ENCODE measurements at regions not wholly inside any gene's neighbourhood (a gene's known extent, or its start where the extent isn't known, plus 50 kb on each side); places are given as distances from the start of the nearest gene placed in this dataset.
"Not testable (repeated sequence)": the region's sequence is repeated elsewhere in the genome, so short reads cannot be mapped to it uniquely, and the experiment has no call there.

DNA sequence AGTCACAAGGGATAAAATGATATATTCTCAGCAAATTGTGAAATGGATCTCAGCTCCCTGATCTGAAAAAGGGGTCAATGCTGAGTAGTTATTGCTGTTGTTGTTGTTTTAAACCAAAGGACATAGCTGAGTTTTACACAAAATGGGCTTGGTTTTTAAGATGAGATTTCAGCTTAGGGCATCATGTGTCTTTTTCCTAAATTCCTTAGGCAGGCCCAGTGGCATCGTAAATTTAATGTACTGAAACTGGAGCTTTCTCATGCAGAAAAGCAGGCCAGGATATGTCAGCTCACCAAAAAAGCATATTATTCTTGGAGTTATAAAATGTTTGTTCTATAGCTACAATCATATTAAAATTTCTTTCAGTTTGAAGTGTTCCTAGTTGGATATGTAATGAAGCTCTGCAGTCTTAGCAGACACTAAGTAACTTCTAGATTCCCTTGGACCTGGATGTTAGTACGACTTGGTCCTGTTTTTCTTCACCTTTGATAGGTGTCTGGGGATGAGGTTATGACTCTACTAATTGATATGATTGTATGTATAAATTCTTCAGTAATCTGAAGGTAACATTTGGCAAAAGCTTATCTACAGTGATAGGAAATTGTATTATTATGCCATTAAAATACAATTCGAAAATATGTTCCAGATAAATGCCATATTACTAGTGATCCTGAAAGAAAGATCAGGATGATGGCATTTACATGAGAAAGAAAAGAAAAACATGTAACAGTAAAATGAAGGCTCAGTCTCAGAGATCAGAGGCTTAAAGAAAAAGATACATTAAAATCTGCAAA lies 663.3 kb downstream of the RFPL4B start:
- WGBS, 3 donors, result 85 to 91% (median 88%) methylated on average over 3 of the region's 3 CpGs
- H3K27ac ChIP-seq (ENCODE audit: low read depth, low read length), result no peak overlapping the region

GRCh38 chr6:113011389-113011788 lies 664.3 kb downstream of the RFPL4B start:
- no peak overlapping the region for H3K27ac ChIP-seq (ENCODE audit: low read depth, low read length)
- WGBS, 3 donors, result 0% methylated on average over 1 of the region's 1 CpG

- 33 to 49% (median 46%) methylated on average over 5 of the region's 5 CpGs for WGBS, 3 donors
- H3K27ac ChIP-seq (ENCODE audit: low read depth, low read length), result no peak overlapping the region
Observed at GRCh38 chr6:113011801-113012200, 664.7 kb downstream of the RFPL4B start.

DNA sequence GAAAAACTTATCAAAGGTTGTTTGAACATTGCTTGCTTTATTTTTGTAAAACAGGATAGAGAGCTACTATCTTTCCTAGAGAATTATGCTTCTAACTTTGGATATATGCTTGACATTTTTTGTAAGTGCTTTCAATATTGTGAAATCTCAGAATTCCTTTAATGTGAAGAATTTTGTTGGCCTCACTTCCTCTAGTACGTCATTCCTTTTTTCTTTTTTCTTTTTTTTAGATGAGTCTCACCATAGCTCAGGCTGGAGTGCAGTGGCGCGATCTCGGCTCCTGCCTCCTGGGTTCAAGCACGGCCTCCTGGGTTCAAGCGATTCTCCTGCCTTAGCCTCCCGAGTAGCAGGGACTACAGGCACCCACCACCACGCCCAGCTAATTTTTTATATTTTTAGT lies 668.1 kb downstream of the RFPL4B start:
- WGBS, 3 donors, result 54 to 63% (median 55%) methylated on average over 8 of the region's 8 CpGs
- H3K27ac ChIP-seq (ENCODE audit: low read depth, low read length), result no peak overlapping the region

DNA sequence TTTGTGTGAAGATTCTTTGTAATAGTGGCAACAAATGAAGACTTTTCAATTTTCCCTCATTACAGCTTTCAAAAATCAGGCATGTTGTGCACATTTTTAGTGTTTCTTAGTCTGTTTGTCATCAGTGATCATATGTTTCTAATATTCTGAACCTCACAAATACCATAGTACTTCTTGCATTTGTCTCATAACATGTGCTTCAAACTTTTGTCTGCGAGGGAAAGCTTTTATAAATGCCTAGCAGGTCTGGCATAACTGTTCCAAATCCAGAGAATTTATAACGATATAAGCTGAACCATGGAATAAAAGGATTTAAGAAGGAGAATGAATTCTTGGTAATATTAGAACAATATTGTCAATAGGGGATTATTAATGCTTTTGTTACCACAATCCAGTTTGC lies 670.2 kb downstream of the RFPL4B start:
- WGBS, 3 donors, result 91 to 92% (median 91%) methylated on average over 2 of the region's 2 CpGs

DNA sequence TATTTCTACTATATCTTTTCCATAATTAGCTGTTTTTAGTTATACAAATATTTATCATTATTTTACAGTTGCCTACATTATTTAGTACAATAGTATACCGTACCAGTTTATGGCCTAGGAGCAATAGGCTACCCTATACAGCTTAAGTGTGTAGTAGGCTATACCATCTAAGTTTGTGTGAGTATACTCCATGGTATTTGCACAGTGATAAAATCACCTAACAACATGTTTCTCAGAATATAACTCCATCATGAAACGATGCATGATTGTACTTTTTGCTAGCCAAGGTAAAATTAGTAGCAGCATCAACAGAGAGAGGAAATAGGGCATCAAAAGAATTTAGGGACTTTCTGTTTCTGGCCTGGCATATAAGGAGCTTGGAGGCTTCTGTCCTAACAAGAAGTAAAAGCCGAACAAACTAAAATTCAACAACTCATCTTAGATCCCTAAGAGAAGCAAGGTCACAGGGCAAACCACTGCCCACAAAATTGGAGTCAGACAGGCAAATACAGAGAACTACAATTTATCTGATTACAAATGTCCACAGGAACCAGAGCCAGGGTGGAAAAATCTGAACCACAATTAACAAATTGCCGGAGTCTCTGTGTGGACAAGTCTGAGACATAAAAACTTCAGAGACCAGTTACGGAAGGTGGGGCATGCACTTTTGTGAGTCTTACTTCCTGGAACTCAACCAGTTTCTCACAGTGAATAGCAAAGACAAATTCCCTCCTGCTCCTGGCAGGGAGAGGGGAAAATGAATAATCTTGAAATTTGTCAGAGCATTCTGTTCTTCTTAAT lies 671.4 kb downstream of the RFPL4B start:
- H3K27ac ChIP-seq (ENCODE audit: low read depth, low read length), result no peak overlapping the region
- WGBS, 3 donors, result 49 to 56% (median 52%) methylated on average over 5 of the region's 5 CpGs

More for the DNA sequence above, 670.2 kb downstream of the RFPL4B start:
- no peak overlapping the region for H3K27ac ChIP-seq (ENCODE audit: low read depth, low read length)

- H3K27ac ChIP-seq (ENCODE audit: low read depth, low read length), result no peak overlapping the region
Observed at GRCh38 chr6:113019176-113019575, 672.0 kb downstream of the RFPL4B start.

DNA sequence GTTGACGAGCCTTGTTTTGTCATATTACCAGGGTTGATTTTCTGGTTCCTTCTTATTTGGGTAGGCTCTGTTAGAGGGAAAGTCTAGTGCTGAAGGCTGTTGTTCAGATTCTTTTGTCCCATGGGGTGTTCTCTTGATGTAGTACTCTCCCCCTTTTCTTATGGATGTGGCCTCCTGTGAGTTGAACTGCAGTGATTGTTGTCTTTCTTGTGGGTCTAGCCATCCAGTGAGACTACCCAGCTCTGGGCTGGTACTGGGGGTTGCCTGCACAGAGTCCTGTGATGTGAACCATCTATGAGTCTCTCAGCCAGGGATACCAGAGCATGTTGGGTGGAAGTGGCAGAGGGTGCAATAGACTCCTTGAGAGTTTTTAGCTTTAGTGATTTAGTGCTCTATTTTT lies 680.6 kb downstream of the RFPL4B start:
- 93 to 97% (median 97%) methylated on average over 1 of the region's 1 CpG for WGBS, 3 donors

More at GRCh38 chr6:113019176-113019575, 672.0 kb downstream of the RFPL4B start:
- WGBS, 3 donors, result 64 to 87% (median 66%) methylated on average over 3 of the region's 3 CpGs

GRCh38 chr6:113029161-113029560 lies 682.0 kb downstream of the RFPL4B start:
- H3K27ac ChIP-seq (ENCODE audit: low read depth, low read length), result not testable (repeated sequence)
- 75 to 90% (median 86%) methylated on average over 2 of the region's 2 CpGs for WGBS, 3 donors

More for the DNA sequence above, 680.6 kb downstream of the RFPL4B start:
- H3K27ac ChIP-seq (ENCODE audit: low read depth, low read length), result no peak overlapping the region

DNA sequence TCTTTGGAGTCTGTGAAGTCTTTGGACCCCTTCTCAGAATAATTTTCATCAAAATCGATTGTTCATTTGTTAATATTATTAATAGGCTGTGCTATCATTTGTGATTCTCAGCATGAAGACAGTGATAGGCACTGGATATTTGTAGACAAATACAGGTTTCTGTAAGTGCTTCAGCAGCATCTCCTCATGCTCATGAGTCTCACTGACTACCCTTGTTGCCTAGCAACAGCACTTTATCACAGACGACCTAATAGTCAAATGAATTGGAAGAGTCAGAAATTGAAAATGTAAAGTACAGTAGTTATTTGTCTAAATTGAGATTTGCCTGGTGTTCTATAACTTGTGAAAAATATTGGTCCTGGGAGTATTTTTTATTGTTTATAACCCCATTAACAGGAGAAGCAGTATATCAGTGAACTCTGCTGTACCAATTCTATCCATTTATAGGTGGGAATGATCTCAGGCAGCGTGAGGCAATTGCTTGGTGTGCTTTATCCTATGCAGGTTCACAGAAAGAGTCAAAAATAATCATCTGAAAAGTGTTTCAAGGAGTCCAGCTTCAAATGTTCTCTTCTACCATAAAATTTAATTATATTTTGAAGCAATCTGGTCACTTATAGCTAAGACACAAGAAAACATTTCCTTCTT lies 684.6 kb downstream of the RFPL4B start:
- H3K27ac ChIP-seq (ENCODE audit: low read depth, low read length), result no peak overlapping the region
- whole genome bisulfite sequencing, 3 donors, result 47 to 70% (median 70%) methylated on average over 3 of the region's 3 CpGs

GRCh38 chr6:113039005-113039404 lies 691.9 kb downstream of the RFPL4B start:
- WGBS, 3 donors, result 82 to 100% (median 84%) methylated on average over 1 of the region's 1 CpG
- H3K27ac ChIP-seq (ENCODE audit: low read depth, low read length), result no peak overlapping the region

- 0% methylated on average over 1 of the region's 1 CpG for WGBS, 3 donors
- H3K27ac ChIP-seq (ENCODE audit: low read depth, low read length), result no peak overlapping the region
Observed at GRCh38 chr6:113047148-113047547, 700.0 kb downstream of the RFPL4B start.

- no peak overlapping the region for H3K27ac ChIP-seq (ENCODE audit: low read depth, low read length)
- 90% methylated on average over 2 of the region's 2 CpGs for WGBS, 3 donors
Observed at GRCh38 chr6:113047932-113048331, 700.8 kb downstream of the RFPL4B start.

DNA sequence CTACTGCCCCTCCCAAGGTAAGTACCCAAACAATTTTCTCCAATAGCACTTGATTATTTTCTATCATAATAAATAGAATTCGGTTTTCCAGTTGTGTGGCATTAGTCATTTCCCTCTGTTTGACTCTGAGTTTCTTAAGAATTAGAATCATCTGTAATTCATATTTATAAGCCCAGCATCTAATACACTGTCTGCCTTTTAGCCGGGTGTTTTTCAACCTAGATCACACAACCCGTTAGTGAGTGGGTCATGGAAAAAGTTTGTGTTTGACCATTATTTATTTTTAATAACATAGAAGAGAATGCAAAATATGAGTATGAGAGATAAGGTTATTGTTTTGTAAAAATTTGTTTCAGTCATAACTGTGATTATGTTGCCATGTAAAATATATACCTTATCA lies 701.6 kb downstream of the RFPL4B start:
- H3K27ac ChIP-seq (ENCODE audit: low read depth, low read length), result no peak overlapping the region
- WGBS, 3 donors, result 76 to 83% (median 79%) methylated on average over 3 of the region's 3 CpGs

- no peak overlapping the region for H3K27ac ChIP-seq (ENCODE audit: low read depth, low read length)
- WGBS, 3 donors, result 83% methylated on average over 2 of the region's 2 CpGs
Observed at GRCh38 chr6:113049190-113049589, 702.1 kb downstream of the RFPL4B start.

GRCh38 chr6:113050010-113050858 lies 703.1 kb downstream of the RFPL4B start:
- no peak overlapping the region for H3K27ac ChIP-seq (ENCODE audit: low read depth, low read length)
- WGBS, 3 donors, result 50 to 54% (median 52%) methylated on average over 6 of the region's 6 CpGs

DNA sequence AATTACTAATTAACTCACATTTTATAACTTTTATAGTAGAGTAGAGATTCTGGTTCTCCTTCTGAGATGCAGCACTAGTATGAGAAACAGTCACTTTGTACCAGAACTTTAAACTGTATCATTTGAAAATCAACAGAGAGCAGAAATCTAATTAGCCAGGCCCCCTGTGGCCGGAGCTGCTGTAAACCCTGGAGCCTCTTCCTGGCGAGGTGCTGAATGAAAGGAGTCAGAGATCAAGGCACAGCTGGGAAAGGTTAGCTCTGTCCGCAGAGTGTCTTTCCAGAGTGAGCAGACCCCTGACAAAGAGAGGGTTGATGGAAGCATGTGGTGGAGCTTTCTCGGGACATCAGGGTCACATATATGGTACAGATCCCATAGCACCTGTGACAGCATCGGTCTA lies 703.8 kb downstream of the RFPL4B start:
- H3K27ac ChIP-seq (ENCODE audit: low read depth, low read length), result no peak overlapping the region
- WGBS, 3 donors, result 80 to 90% (median 84%) methylated on average over 5 of the region's 5 CpGs

DNA sequence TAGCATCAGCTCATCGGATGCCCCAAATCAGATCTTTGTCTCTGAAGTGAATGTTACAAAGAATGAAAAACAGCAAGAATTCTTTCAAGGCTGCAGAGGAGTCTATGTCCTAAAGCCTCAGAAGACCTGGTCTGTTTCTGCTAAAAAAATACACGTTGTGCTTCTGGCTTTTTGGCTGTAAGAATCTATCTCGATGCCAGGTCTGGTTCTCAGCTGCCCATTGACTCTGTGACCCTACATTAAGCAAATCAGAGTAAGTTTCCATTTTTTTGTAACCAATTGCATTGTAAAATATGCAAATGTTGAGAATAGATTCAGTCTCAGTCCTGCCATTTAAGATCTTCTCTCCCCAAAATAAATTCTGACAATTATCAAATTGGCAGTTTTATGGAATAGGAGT lies 705.4 kb downstream of the RFPL4B start:
- 51 to 90% (median 77%) methylated on average over 3 of the region's 3 CpGs for WGBS, 3 donors
- no peak overlapping the region for H3K27ac ChIP-seq (ENCODE audit: low read depth, low read length)

Data from adipose tissue (tissue), 3 donors.